Thymus (tissue), 11 donors: ENCODE measurements at regions not wholly inside any gene's neighbourhood (a gene's known extent, or its start where the extent isn't known, plus 50 kb on each side); places are given as distances from the start of the nearest gene placed in this dataset.

Source experiments
- DNase-seq, 9 donors: peaks; one replicate each; pipeline ENCODE4 v3.0.0-alpha.2; 2013; ENCODE audit warnings: low spot score in 9 of 9, low read depth in 6 of 9, missing footprints in 1 of 9
- H3K27ac ChIP-seq, 2 donors: one replicate each; pipeline ENCODE4 v1.5.1; 2013; ENCODE audit warnings: control low read depth in 1 of 2, low read depth in 1 of 2, low read length in 1 of 2, mild to moderate bottlenecking in 1 of 2, moderate library complexity in 1 of 2
- H3K27me3 ChIP-seq, 2 donors: one replicate each; pipeline ENCODE4 v1.5.1; 2013; ENCODE audit warnings: low read length in 1 of 2; ENCODE audit not compliant: control insufficient read depth in 2 of 2, insufficient read depth in 1 of 2
- H3K36me3 ChIP-seq, 2 donors: one replicate each; pipeline ENCODE4 v1.5.1; 2013; ENCODE audit warnings: low read length in 1 of 2, mild to moderate bottlenecking in 1 of 2, moderate library complexity in 1 of 2; ENCODE audit not compliant: control insufficient read depth in 2 of 2, insufficient read depth in 2 of 2
- H3K4me1 ChIP-seq, 2 donors: one replicate each; pipeline ENCODE4 v1.5.1; 2013; ENCODE audit warnings: low read length in 2 of 2; ENCODE audit not compliant: control insufficient read depth in 2 of 2, insufficient read depth in 2 of 2
- H3K4me3 ChIP-seq, 2 donors: one replicate each; pipeline ENCODE4 v1.5.1; 2013; ENCODE audit warnings: low read length in 2 of 2, control low read depth in 1 of 2, mild to moderate bottlenecking in 1 of 2
- H3K9me3 ChIP-seq, 2 donors: one replicate each; pipeline ENCODE4 v1.5.1; 2013; ENCODE audit warnings: low read length in 1 of 2, mild to moderate bottlenecking in 1 of 2; ENCODE audit not compliant: control insufficient read depth in 2 of 2, insufficient read depth in 1 of 2
- WGBS: extraction: QIAGEN DNeasy Blood & Tissue Kit; methylation state at CpG from one replicate; pipeline ENCODE4 v1.1.7; 2013; 5-methylcytosine and 5-hydroxymethylcytosine counted together
- donor health status: healthy.

- H3K4me1 ChIP-seq, result no peaks in the 10 kb centered on the region
- no peak overlapping the region for H3K4me3 ChIP-seq
- 82% methylated on average over 2 of the region's 2 CpGs for WGBS
- H3K36me3 ChIP-seq, result no peaks in the 10 kb centered on the region
- no peak overlapping the region for H3K27ac ChIP-seq
- DNase-seq, result no peak
- no peaks in the 10 kb centered on the region for H3K27me3 ChIP-seq
- H3K9me3 ChIP-seq, result no peaks in the 10 kb centered on the region
Measured at GRCh38 chr2:156944871-156945270, 312.6 kb upstream of the GALNT5 start.

GRCh38 chr2:156947261-156947660, 310.2 kb upstream of the GALNT5 start:
- no peak overlapping the region for H3K27ac ChIP-seq
- no peaks in the 10 kb centered on the region for H3K4me1 ChIP-seq
- no peak overlapping the region for H3K4me3 ChIP-seq
- no peaks in the 10 kb centered on the region for H3K27me3 ChIP-seq
- H3K36me3 ChIP-seq, result no peaks in the 10 kb centered on the region
- DNase-seq, result no peak
- H3K9me3 ChIP-seq, result no peaks in the 10 kb centered on the region
- 97% methylated on average over 1 of the region's 1 CpG for WGBS

GRCh38 chr2:156955701-156956100, 301.8 kb upstream of the GALNT5 start:
- H3K27me3 ChIP-seq, result no peaks in the 10 kb centered on the region
- no peak overlapping the region for H3K27ac ChIP-seq
- H3K9me3 ChIP-seq, result peaks cover 0 to 27% of the 10 kb centered on the region in 2 donors
- no peak overlapping the region for H3K4me3 ChIP-seq
- H3K4me1 ChIP-seq, result no peaks in the 10 kb centered on the region
- no peaks in the 10 kb centered on the region for H3K36me3 ChIP-seq
- DNase-seq, result no peak
- WGBS, result 95% methylated on average over 1 of the region's 1 CpG

- no peaks in the 10 kb centered on the region for H3K36me3 ChIP-seq
- no peaks in the 10 kb centered on the region for H3K4me1 ChIP-seq
- H3K27ac ChIP-seq, result no peak overlapping the region
- WGBS, result 93% methylated on average over 2 of the region's 2 CpGs
- peaks cover 0 to 27% of the 10 kb centered on the region in 2 donors for H3K9me3 ChIP-seq
- no peaks in the 10 kb centered on the region for H3K27me3 ChIP-seq
- no peak for DNase-seq
- H3K4me3 ChIP-seq, result no peak overlapping the region
Measured at GRCh38 chr2:156956161-156956560, 301.3 kb upstream of the GALNT5 start.

GRCh38 chr2:156958374-156958773, 299.1 kb upstream of the GALNT5 start:
- Histone ChIP-seq H3K9me3 (peaks cover 0 to 27% of the 10 kb centered on the region in 2 donors), H3K27me3 (no peaks in the 10 kb centered on the region), H3K4me3 (no peak overlapping the region), H3K4me1 (no peaks in the 10 kb centered on the region), H3K27ac (no peak overlapping the region), H3K36me3 (no peaks in the 10 kb centered on the region)
- WGBS, result 96% methylated on average over 4 of the region's 4 CpGs
- no peak for DNase-seq

GRCh38 chr2:156959481-156959880, 298.0 kb upstream of the GALNT5 start:
- Histone ChIP-seq H3K4me1 (no peaks in the 10 kb centered on the region), H3K27me3 (no peaks in the 10 kb centered on the region), H3K4me3 (no peak overlapping the region), H3K9me3 (peaks cover 0 to 27% of the 10 kb centered on the region in 2 donors), H3K36me3 (no peaks in the 10 kb centered on the region), H3K27ac (no peak overlapping the region)
- no peak for DNase-seq
- WGBS, result 97% methylated on average over 4 of the region's 4 CpGs

GRCh38 chr2:156982615-156983014, 274.9 kb upstream of the GALNT5 start:
- no peak overlapping the region for H3K4me3 ChIP-seq
- no peaks in the 10 kb centered on the region for H3K27me3 ChIP-seq
- WGBS, result 80% methylated on average over 2 of the region's 2 CpGs
- DNase-seq, result no peak
- H3K4me1 ChIP-seq, result no peaks in the 10 kb centered on the region
- H3K36me3 ChIP-seq, result no peaks in the 10 kb centered on the region
- no peak overlapping the region for H3K27ac ChIP-seq
- no peaks in the 10 kb centered on the region for H3K9me3 ChIP-seq

GRCh38 chr2:156986339-156986988, 271.0 kb upstream of the GALNT5 start:
- DNase-seq, result no peak
- no peak overlapping the region for H3K27ac ChIP-seq
- H3K9me3 ChIP-seq, result no peaks in the 10 kb centered on the region
- H3K36me3 ChIP-seq, result no peaks in the 10 kb centered on the region
- no peaks in the 10 kb centered on the region for H3K27me3 ChIP-seq
- no peaks in the 10 kb centered on the region for H3K4me1 ChIP-seq
- H3K4me3 ChIP-seq, result no peak overlapping the region
- WGBS, result 77% methylated on average over 4 of the region's 4 CpGs

- no peak overlapping the region for H3K27ac ChIP-seq
- H3K27me3 ChIP-seq, result no peaks in the 10 kb centered on the region
- no peaks in the 10 kb centered on the region for H3K4me1 ChIP-seq
- no peak for DNase-seq
- WGBS, result 88% methylated on average over 4 of the region's 4 CpGs
- H3K9me3 ChIP-seq, result no peaks in the 10 kb centered on the region
- H3K4me3 ChIP-seq, result no peak overlapping the region
- no peaks in the 10 kb centered on the region for H3K36me3 ChIP-seq
Measured at GRCh38 chr2:156999661-157000060, 257.8 kb upstream of the GALNT5 start.
